ENCODE measurements at regions not wholly inside any gene's neighbourhood (a gene's known extent, or its start where the extent isn't known, plus 50 kb on each side); places are given as distances from the start of the nearest gene placed in this dataset.

GRCh38 chr3:156024904-156025533 is 95.4 kb upstream of the KCNAB1 start:
- peak overlapping the region; percentile 9; the same call in 1 of the 2 replicates for H2AFZ ChIP-seq
- H3K27me3 Mint-ChIP-seq (ENCODE audit: insufficient read depth, low read depth, poor library complexity), result peaks cover 2% of the 10 kb centered on the region
- no peak overlapping the region for H3K4me3 Mint-ChIP-seq
- no peaks in the 10 kb centered on the region for H3K79me2 ChIP-seq (replicated peaks; ENCODE audit: insufficient read depth)
- H3K4me2 ChIP-seq, result no peak overlapping the region
- H3K27me3 ChIP-seq (ENCODE audit: insufficient read depth), result no peaks in the 10 kb centered on the region
- no peaks in the 10 kb centered on the region for H3F3A ChIP-seq (replicated peaks; ENCODE audit: low read depth)
- H3K9me3 Mint-ChIP-seq, result no peaks in the 10 kb centered on the region
- H3K36me3 ChIP-seq (ENCODE audit: insufficient read depth), result no peaks in the 10 kb centered on the region
- H3K27ac Mint-ChIP-seq, result no peak overlapping the region
- peak; percentile 79 for ATAC-seq
- peaks cover 11% of the 10 kb centered on the region for H3K4me1 ChIP-seq (ENCODE audit: insufficient read depth)
- no peak overlapping the region for H3K27ac ChIP-seq (ENCODE audit: low read depth)
- H3K36me3 Mint-ChIP-seq (ENCODE audit: low read depth), result no peaks in the 10 kb centered on the region
- H3K4me1 Mint-ChIP-seq, result peaks cover 12% of the 10 kb centered on the region; the same call in 2 of the 3 replicates
- TF ChIP-seq CTCF (conservative IDR thresholded peaks at IDR 0.05; ENCODE audit: low read depth in 2 of 2), result no peak
- TF ChIP-seq JUNB (IDR thresholded peaks at IDR 0.05; ENCODE audit: unreplicated experiment), result no peak
- no peak for TF ChIP-seq ETS1 (IDR thresholded peaks at IDR 0.05)
- TF ChIP-seq CREB1 (CRISPR knock-in tag; IDR thresholded peaks at IDR 0.05; ENCODE audit: low read depth), result no peak
- no peak overlapping the region for H3K4me3 ChIP-seq
- H4K20me1 ChIP-seq (replicated peaks; ENCODE audit: insufficient read depth), result no peaks in the 10 kb centered on the region
- no peaks in the 10 kb centered on the region for H3K9me2 ChIP-seq (ENCODE audit: insufficient read depth)
- DNase-seq (ENCODE audit: low spot score), result peak; percentile 41

GRCh38 chr3:156029208-156029607 is 91.2 kb upstream of the KCNAB1 start:
- H3K4me3 ChIP-seq, result no peak overlapping the region
- H2AFZ ChIP-seq, result no peak overlapping the region
- H3K27ac Mint-ChIP-seq, result no peak overlapping the region
- H3K4me1 Mint-ChIP-seq, result peaks cover 13% of the 10 kb centered on the region
- H3K4me3 Mint-ChIP-seq, result no peak overlapping the region
- H3K36me3 ChIP-seq (ENCODE audit: insufficient read depth), result no peaks in the 10 kb centered on the region
- no peaks in the 10 kb centered on the region for H3K9me2 ChIP-seq (ENCODE audit: insufficient read depth)
- no peak for ATAC-seq
- no peak overlapping the region for H3K27ac ChIP-seq (ENCODE audit: low read depth)
- H3K4me1 ChIP-seq (ENCODE audit: insufficient read depth), result 0 out of 2 replicates have a peak, but pooled peaks cover 3% of the 10 kb centered on the region
- H3F3A ChIP-seq (replicated peaks; ENCODE audit: low read depth), result no peaks in the 10 kb centered on the region
- no peaks in the 10 kb centered on the region for H3K36me3 Mint-ChIP-seq (ENCODE audit: low read depth)
- TF ChIP-seq EZH2 (IDR thresholded peaks at IDR 0.05; ENCODE audit: low read depth, unreplicated experiment) (no peak), CTCF (conservative IDR thresholded peaks at IDR 0.05; ENCODE audit: low read depth in 2 of 2) (no peak), JUNB (IDR thresholded peaks at IDR 0.05; ENCODE audit: unreplicated experiment) (no peak)
- H3K27me3 ChIP-seq (ENCODE audit: insufficient read depth), result no peaks in the 10 kb centered on the region
- no peaks in the 10 kb centered on the region for H3K9me3 Mint-ChIP-seq
- H3K27me3 Mint-ChIP-seq (ENCODE audit: insufficient read depth, low read depth, poor library complexity), result peaks cover 2% of the 10 kb centered on the region
- no peaks in the 10 kb centered on the region for H4K20me1 ChIP-seq (replicated peaks; ENCODE audit: insufficient read depth)
- H3K4me2 ChIP-seq, result no peak overlapping the region
- DNase-seq (ENCODE audit: low spot score), result no peak
- no peaks in the 10 kb centered on the region for H3K79me2 ChIP-seq (replicated peaks; ENCODE audit: insufficient read depth)
